GF-D8 (cell line): ENCODE measurements at regions not wholly inside any gene's neighbourhood (a gene's known extent, or its start where the extent isn't known, plus 50 kb on each side); places are given as distances from the start of the nearest gene placed in this dataset.

Experiments used
- DNase-seq: peaks from one replicate; lab custom pipeline; 2025; lab: John Stamatoyannopoulos, UW

- no peak for DNase-seq
Measured at GRCh38 chr16:61323456-61323855, 712.8 kb downstream of the CDH8 start.

GRCh38 chr16:61320791-61321190, 715.4 kb downstream of the CDH8 start:
- no peak for DNase-seq

- no peak for DNase-seq
Measured at GRCh38 chr16:61313931-61314330, 722.3 kb downstream of the CDH8 start.

- no peak for DNase-seq
Measured at GRCh38 chr16:61309386-61309785, 726.9 kb downstream of the CDH8 start.

GRCh38 chr16:61306204-61306603, 730.0 kb downstream of the CDH8 start:
- no peak for DNase-seq

- no peak for DNase-seq
Measured at GRCh38 chr16:61296814-61297213, 739.4 kb downstream of the CDH8 start.

- DNase-seq: no peak
Measured at GRCh38 chr16:61296305-61296704, 739.9 kb downstream of the CDH8 start.

- no peak for DNase-seq
Measured at GRCh38 chr16:61295311-61295710, 740.9 kb downstream of the CDH8 start.

GRCh38 chr16:61289141-61289540, 747.1 kb downstream of the CDH8 start:
- DNase-seq: no peak

GRCh38 chr16:61277849-61278248, 758.4 kb downstream of the CDH8 start:
- DNase-seq: no peak

- DNase-seq: no peak
Measured at GRCh38 chr16:61274211-61274610, 762.0 kb downstream of the CDH8 start.

GRCh38 chr16:61270726-61271125, 765.5 kb downstream of the CDH8 start:
- DNase-seq: no peak

GRCh38 chr16:61263400-61263799, 772.8 kb downstream of the CDH8 start:
- no peak for DNase-seq

- no peak for DNase-seq
Measured at GRCh38 chr16:61261315-61261714, 774.9 kb downstream of the CDH8 start.

- no peak for DNase-seq
Measured at GRCh38 chr16:61246592-61246991, 789.6 kb downstream of the CDH8 start.

- DNase-seq: no peak
Measured at GRCh38 chr16:61243954-61244353, 792.3 kb downstream of the CDH8 start.

- no peak for DNase-seq
Measured at GRCh38 chr16:61237884-61238485, 798.3 kb downstream of the CDH8 start.

GRCh38 chr16:61233713-61234112, 802.5 kb downstream of the CDH8 start:
- no peak for DNase-seq

GRCh38 chr16:61228371-61228770, 807.9 kb downstream of the CDH8 start:
- no peak for DNase-seq

- DNase-seq: no peak
Measured at GRCh38 chr16:61215605-61216004, 820.6 kb downstream of the CDH8 start.

- no peak for DNase-seq
Measured at GRCh38 chr16:61214780-61215179, 821.5 kb downstream of the CDH8 start.

GRCh38 chr16:61210076-61210475, 826.2 kb downstream of the CDH8 start:
- DNase-seq: no peak

- no peak for DNase-seq
Measured at GRCh38 chr16:61195006-61195405, 841.2 kb downstream of the CDH8 start.

- DNase-seq: no peak
Measured at GRCh38 chr16:61194573-61194972, 841.7 kb downstream of the CDH8 start.

GRCh38 chr16:61182391-61182790, 853.8 kb downstream of the CDH8 start:
- no peak for DNase-seq
